ENCODE measurements at regions not wholly inside any gene's neighbourhood (a gene's known extent, or its start where the extent isn't known, plus 50 kb on each side); places are given as distances from the start of the nearest gene placed in this dataset.

DNA sequence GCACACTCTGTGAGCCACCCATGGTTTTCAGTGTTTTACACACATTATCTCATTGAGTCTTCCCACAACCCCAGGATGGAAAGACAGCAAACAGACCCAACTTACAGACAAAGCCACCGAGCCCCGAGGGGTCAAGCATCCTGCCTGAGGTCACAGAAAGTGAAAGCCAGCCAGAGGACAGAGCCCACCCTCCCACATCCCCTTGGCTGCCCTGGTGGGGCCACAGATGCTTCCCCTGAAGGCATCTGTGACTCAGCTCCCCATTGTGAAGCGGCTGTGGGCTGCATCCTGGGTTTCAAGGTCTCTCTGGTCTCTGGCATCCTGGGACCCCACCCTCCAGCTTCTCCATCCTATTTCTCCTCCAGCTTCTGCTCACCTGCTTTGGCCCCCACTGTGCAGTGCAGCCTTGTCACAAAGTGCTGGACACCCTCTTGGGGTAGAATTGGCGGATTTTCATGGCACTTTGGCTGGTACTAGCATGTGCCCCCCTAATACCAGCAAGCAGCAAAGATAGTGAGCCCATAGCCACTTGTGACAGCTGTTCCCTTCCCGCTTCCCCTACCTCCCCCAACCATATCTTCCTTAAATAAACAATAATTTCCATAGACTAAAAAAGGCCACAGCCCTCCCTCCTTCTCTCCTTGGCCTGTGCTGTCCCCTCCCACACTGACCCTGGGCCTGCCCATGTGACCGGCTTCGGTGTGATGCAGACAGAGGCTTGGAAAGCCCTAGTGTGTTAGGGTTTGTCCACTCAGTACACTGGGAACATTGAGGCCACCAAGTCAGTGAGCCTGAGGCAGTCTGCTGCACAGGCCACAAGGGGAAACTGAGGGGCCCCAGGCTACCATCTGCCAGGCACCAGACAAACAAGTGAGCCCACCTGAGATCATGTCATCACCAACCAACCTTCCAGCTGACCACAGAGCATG, 53.9 kb upstream of the SHISAL1 start:
- no peak for DNase-seq

DNA sequence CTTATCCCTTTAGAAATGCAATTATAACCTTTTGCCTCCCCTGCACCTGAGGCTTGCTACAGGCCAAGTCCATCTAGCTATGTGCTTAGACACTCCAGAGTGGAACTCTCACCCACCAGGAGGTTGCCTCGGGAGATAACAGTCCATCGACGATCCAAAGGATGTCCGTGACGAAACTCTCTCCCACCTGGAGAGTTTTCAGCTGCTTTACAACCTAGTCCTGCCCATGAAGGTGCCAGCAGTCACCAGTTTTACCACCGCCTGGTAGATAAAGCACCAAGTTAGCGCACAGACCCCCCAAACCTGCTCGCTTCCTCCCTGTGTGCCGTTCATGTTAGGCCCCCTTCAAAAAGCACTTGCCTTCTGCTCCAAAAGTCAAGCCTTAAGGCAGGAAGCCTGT, 53.1 kb upstream of the SHISAL1 start:
- DNase-seq: no peak

DNA sequence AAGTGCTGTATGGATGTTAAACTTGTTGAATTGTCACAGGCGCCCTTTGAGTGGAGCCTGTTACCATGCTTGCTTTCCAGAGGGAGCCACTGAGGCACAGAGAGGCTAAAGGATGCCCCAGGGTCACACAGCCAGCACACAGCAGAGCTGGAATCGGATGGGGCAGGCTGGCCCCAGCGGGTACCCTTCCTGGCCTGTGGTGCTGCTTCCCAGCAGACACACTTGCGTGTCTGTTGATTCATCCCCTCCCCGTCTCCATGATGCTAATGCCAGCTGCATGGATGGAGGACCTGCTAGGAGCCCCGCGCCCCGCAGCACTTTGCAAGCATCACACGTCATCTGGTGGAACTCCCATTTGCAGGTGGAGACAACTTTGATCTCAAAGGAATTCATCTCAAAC, 52.4 kb upstream of the SHISAL1 start:
- no peak for DNase-seq

DNA sequence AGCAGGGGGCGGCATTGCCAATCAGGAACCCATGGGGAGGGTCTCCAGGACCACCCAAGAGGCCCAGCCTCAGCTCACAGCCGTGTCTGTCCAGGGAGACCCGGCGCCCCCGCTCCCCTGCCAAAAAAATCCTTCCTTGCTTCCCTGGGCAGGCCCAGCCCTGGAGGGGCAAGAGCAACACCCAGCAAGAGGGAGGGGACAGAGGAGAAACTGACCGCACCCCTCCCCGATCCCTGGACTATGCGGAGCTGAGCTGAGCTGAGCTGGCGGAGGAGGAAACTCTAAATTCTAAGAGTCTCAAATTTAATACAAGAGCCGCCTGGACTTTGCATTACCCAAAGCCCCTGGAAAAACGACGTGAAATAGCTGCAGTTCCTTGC, 52.0 kb upstream of the SHISAL1 start:
- no peak for DNase-seq

DNA sequence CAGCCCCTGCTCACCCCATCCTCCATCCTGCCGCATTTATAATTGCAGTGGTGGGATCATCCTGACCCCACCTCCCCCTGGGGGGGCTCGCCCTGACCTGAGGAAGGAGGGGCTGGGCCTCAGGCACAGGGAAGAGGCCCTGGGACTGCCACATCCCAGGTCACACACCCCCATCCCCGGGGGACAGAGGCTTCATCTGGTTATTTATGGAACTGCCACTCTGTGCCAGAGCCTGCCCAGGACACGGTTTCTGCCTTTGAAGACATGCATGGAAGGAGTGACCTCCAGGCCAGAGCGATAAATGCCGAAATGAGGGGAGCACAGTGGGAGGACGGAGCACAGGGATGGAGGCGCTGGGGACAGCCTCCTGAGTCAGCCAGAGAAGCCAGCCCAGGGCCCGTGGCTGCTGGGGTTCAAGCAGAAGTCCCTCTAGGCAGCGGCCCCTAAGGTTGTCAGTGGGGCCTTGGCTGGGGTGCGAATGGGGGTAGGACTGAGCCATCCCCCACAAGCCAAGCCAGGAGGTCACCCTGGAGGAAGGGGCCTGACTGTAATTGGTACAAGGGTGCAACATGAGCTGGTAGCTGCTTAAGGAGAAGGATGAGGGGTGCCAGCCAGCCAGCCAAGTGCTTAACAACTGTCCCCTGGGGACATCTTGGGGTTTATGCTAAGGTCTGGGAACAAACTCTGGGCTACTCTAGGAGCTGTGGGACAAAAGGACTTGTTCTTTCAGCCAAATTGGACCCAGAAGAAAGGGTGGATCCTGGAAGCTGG, 51.4 kb upstream of the SHISAL1 start:
- no peak for DNase-seq

DNA sequence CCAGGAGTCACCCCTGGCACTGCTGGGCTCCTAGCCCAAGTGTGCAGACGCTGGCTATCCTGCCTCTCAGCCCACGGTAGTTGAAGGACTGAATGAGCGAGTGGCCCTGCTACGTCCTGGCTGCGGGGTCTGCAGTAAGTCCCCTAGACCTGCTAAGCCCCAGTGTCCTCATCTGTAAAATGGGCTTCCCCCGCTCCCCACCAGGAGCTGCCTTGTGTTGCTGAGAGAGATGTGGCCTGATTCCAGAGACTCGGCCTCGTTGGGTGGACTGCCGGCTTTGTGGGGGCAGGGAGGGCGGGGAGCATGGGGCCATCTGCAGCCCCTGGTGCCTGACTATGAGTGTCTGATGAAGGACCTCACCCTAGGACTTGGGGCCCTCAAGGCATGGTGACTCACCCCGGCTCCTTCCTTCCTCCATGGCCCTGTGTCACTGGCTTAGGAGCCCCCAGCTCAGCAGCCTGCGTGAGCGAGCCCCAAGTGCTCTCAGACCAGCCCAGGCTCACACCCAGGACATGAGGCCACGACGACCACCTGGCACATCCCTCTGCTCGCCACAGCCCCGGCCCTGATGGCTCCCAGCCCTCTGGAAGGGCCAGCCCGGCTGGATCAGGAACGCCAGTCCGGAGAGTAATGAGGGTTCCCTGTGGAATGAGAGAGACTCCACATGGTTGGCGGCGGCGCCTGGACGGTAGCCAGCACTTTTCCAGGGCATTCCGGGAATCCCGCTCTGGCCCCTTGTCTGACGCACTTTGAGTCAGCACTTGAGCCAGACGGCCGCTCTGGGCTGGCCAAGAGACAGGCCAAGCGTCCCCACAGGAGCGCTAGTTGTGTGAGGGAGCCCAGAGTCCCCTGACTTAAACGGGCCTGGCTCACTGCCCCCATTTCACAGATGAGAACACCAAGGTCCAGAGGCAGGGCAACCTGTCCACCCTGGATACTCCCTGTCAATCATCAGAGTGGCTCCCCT, 50.5 kb upstream of the SHISAL1 start:
- DNase-seq: no peak

DNA sequence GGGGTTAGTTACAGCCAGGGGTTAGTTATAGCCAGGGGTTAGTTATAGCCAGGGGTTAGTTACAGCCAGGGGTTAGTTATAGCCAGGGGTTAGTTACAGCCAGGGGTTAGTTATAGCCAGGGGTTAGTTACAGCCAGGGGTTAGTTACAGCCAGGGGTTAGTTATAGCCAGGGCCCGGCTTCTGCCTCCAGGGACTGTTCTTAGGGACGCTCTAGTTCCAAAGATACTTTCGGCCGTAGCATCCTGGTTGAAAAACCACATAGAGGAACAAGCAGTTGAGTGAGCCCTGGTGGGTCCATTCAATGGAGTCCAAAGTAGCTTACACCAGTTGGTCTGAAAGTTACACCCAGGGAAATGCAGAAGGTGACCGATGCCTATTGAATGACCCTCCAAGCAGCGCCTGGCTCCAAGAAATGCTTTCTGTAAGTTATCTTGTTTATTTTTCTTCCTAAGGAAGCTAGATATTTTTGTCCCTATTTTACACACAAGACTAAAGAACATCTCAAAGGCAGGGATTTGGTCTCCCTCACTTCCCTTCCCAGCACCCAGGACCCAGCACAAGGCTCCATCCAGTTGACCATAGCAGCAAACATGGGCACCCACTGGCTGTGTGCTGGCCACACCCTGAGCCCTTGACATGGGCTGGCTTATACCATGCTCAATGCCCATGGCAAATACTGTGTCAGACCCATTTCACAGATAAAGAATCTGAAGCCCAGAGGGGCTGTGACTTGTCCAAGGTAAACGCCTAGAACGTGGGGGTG, 49.7 kb upstream of the SHISAL1 start:
- DNase-seq: no peak
